HG03159 (cell line): ENCODE measurements at regions not wholly inside any gene's neighbourhood (a gene's known extent, or its start where the extent isn't known, plus 50 kb on each side); places are given as distances from the start of the nearest gene placed in this dataset.
"Not testable (repeated sequence)": the region's sequence is repeated elsewhere in the genome, so short reads cannot be mapped to it uniquely, and the experiment has no call there.

ENCODE experiments used
- ATAC-seq: cut with Tn5 transposase; IDR thresholded peaks from one replicate; pipeline ENCODE4 v1.9.1; 2021; ENCODE audit warnings: mild to moderate bottlenecking, moderate library complexity; ENCODE audit not compliant: unreplicated experiment

DNA sequence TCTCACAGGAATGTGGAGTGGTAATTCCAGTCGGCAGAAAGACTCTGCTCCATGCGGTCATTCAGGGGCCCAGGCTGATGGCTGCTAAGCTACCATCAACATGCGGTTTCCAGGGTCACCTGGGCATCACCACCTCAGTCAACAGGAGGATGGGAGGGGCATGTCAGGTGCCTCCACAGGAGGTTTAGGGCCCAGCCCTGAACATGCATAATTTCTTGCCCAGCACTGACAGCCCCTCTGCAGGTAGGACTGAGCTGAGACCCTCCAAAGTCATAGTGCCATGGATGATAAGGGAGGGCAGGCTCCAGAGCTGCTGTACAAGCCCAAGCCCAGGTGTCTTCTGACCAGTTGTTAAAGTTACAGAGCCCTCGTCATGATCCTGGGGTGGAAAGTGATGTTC, 244.0 kb upstream of the SFSWAP start:
- ATAC-seq, result no peak

DNA sequence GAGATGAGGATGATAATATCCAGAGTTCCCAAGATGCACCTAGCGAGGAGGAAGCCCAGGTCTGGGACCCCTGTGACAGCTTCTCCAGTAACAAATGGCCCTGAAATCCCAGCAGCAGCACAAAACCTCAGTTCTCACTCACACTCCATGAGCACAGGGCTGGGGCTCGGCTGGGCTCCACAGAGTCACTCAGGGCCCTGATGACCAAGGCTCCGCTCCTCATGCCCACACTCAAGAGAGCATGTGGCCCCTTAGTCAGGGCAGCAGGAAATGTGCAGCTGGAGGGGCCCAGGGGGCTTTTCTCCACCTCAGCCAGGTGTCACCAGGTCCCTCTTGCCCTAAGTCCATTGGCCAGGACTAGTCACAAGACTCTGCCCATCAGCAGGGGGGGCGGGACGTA, 242.7 kb upstream of the SFSWAP start:
- no peak for ATAC-seq

DNA sequence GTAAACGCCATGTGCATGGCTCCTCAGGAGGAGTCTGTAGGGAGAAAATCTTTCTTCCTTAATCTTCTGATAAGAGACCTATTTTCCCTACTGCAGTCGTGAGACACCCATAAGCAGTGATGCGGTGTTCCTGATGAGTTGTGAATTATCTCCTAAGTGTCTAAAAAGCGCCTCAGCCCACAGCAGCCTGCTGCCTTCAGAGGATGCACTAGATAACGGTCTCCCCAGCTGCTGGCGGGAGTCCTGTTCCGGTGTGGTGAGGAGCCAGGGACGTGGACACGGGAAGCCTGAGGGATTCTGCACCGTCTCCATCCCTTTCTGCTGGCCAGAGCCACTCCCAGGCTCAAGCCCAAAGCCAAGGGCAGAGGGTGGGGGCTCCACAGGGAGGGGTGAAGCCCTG, 240.9 kb upstream of the SFSWAP start:
- not testable (repeated sequence) for ATAC-seq

DNA sequence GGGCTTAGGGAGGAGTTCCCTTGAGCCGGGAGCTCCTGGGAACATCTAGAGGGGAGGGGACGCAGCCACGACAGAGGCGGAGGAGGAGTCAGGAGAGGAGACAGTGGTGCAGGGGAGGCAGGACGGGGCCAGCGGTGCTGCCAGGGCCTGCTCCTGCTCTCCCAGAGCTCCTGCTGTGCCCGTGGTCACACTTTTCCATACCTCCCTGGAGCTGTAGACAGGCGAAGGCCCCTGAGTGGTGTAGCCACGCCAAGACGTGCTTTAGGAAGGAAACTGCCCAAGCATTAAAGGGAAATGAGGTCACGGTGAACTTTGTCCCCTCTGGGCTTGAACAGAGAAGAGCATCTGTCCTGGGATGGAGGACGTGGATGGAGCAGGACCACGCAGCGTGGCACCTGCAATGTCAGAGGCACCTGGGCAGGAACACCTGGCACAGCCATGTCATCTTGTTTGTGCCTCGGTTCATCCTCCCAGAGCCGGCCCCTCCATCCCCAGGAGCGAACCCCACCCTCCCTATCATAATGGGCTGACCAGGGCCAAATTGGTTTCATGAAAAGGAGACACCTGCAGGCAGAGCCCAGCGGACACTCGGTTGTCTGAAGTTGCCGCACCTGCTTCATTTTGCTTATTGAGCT, 239.5 kb upstream of the SFSWAP start:
- no peak for ATAC-seq

DNA sequence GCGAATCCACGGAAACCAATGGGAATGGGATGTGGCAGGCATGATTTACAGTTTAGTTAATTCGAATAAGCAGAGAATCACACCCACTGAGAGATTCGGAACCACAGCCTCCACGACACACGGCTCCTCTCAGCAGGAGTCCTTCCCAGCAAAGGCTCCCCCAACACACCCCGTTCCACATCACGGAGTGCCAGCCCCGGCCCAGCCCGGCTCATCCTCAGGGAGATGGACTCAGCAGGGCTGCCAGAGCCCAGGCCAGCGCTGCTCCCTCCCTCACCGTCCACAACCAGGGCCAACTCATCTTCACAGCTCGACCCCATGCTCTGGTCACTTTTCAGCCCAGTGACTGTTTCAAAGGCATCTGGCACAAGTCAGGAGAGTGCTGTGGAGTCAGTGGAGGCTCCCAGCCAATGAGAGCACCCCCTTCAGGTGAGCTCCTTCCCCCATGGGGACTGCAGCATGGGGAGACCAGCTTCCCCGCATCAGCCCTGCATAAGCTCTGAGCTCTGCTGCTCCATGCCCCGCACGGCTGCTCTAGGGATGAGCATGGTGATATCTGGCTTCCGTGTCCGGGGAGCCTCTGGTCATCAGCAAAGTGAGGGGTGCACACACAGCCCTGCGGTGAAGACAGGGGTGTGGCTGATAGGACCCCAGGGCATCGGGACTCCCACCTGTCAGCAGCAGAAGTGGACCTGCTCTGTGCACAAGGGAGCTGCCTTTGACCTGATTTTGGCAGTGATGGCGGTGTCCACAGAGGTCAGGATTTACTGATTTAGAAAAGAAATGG, 238.8 kb upstream of the SFSWAP start:
- no peak for ATAC-seq

DNA sequence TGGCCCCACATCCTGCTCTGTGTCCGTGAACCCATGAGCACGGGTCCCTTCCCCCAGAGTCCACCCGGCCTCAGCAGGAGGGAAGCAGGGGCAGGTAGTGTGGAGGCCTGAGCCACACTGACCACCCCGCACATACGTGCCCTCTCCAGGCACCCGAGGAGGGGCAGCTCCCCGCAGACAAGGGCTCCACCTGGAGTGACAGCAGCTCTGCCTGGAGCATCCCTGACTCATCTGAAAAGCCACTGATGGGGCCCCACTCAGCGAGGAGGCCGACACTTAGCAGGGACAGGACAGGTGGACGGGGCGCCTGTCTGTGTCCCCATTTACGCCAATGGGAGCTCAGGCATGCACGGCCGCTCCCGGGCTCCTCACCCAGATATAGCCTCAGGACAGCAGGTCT, 237.6 kb upstream of the SFSWAP start:
- ATAC-seq, result no peak

DNA sequence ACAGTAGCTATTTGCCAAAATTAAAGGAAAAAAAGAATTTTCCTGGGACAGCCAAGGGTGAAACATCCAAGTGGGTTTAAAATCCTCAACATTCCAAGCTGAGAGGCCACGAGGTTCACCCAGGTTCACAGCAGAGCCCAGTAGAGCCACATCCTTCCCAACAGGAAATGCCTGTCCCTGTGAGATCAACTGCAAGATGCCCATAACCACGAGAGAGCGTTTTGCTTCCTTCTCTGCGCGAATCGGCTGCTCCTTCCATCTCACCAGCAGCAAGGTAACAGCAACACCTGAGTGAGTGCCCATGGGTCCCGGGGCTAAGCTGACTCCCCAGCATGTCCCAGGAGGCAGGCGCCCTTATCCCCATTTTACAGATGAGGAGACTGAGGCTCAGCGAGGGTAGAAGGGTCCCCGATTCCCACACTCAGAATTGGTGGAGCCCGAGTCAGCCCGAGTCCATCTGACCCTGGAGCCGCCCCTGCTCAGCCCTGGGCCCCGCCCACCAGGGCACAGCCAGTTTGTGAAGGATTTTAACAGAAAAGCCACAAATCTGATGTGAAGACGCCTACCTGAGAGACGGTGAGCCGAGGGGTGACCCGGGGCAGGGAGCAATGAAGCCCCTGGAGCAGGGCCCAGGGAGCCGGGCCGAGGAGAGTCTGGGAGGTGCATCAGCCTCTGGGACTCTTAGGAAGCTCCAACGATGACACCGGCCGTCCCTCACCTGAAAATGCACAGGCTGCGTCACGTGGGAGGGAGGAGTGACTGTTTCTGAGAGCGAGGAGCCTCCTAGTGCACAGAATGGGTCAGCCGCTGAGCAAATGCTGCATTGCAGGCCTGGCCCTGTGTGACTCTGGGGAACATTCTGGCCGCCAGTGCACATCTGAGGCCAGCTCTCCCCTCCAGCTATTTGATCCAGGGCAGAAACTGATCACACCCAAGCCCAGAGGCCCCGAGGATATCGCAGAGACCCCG, 236.9 kb upstream of the SFSWAP start:
- no peak for ATAC-seq

DNA sequence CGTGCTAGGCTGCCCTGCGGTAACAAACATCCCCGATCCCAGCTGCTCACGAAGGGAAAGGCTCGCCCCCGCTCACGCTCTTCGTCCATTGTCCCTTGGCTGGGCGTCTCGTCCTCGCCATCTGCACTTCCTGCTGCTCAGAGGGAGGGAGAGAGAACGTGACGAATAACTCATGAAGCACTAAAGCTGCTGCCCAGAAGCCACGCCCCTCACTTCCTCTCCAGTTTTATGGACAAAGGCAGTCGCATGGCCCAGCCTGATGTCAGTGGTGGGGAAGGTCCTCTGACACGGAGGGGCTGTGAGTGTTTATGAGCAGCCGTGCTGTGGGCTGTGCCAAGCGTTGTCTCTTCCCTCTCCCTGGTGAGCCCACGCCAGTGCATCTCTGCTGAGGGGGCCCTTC, 235.9 kb upstream of the SFSWAP start:
- ATAC-seq, result not testable (repeated sequence)

DNA sequence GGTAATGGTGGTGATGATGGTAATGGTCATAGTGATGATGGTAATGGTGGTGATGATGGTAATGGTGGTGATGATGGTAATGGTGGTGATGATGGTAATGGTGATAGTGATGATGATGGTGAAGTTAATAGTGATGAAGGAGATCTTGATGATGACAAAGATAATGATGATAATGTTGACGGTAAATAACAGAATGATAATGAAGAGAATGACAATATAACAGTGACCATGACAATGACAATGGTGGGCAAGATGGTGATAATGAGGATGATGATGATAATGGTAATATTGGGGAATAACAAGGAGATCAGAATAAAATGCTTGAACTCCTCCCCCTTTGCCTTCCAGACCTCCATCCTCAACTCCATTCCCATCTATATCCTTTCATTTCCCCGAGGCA, 233.3 kb upstream of the SFSWAP start:
- ATAC-seq, result no peak

DNA sequence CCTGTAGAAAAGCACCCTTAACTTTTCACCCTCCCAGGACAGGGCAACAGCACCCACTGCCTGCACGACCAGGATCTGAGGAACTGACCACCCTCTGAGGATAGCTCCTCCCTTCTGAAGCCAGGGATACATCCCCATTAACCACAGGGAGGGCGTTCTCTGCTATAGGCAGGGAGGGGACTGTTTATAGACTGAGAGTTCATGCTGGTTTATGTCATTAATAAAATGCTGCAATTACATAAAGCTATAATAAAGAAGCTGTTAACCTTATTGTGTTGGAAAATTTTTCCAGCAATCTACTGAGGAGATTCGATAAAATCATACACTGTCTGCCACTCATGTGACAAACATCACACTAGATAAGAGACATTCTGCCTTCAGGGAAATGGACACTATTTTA, 232.4 kb upstream of the SFSWAP start:
- no peak for ATAC-seq

DNA sequence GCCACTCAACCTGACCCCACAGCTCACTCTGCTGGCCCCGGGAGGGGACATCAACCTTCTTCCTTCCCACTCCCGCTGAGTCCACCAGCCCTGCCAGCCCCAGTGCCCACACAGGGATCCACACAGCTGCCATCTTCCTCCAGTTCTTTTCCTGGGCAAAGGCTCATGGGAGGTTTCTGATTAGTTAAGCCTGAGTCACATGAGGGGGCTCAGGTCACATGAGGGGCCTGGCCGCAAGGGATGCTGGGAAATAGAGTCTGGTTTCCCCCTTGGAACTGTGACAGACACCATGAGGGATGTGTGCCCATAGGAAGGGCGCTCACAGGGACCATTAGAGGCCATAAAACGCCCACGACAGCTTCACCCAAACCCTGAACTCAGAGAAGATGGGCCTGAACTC, 228.7 kb upstream of the SFSWAP start:
- ATAC-seq, result no peak

DNA sequence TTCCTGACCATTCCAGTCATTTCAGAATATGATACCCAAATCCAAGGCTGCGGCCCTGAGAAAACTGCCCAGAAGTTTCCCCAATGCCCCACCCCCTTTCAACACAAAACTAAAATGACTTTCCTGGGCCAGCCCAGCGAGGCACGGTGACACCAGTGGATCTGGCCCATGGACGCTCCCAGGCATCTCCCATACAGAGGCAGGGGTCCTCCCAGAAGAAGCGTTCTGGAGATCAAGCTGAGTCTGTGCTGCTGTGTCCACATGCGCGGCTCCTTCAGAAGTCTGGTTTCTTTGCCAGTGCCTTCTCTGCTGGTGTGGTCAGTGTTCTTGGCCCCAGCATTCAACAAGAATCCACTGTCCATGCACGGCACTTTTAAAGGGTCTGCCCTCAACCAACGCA, 228.2 kb upstream of the SFSWAP start:
- no peak for ATAC-seq

DNA sequence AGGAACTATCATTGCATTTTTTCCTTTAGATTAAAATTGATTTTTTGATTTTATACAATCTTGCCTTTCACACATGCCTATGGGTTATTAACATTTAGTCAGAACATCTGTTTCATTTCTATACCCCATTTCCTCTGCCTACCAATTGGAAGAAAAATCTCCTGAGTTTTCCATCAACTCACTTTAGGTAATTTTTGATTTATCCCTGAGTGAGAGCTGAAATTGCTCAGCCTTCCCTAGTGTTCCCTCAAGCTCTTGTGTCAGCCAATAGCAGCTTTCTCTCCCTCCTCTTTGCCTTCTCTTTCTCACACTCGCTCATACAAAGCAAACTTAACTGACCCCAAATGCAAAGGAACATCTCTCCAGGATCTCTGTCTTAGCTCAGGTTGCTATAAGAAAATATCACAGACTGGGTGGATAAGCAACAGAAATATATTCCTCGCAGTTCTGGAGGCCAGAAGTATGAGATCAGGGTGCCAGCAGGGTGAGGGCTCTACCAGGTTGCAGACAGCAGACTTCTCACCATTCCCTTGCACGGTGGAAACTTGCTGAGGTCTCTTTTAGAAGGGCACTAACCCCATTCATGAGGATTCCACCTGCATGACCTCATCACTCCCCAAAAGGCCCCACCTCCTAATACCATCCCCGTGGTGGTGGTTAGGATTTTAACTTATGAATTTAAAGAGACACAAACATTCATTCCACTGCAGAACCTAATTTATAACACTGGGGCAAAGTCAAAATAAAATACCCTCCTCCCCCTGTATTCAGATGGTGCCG, 224.2 kb upstream of the SFSWAP start:
- no peak for ATAC-seq

DNA sequence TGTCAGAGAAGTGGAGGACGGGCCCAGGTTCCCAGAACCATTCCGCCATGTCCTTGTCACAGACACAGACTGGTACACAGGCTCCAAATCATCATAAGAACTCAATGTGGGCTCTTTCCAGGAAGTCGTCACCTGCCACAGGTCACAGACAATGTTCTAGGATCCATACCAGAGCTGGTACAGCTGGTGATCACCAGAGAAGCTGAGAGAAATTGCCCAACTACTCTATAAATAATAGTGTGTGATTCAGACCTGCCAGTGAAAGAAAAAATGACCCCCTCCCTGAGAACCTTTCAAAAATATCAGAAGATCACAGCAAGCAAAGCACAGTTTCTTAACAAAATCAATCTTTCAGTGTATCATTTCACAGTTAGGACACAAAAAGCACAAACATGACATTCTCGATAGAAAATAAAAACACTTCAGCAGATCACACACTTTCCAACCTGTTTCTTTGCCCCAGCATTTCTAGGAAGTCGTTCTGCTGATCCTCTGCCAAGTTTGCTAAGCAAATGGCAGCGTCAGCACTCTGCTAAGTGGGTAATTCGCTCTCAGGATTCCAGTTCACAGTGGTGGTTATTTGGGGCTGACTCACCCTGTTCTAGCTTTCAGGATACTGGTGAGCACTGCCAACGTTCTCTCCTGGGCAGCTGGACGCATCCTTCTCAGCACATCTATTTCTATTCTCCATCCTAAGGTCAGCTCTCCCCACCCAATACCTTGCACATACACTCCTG, 223.3 kb upstream of the SFSWAP start:
- no peak for ATAC-seq

DNA sequence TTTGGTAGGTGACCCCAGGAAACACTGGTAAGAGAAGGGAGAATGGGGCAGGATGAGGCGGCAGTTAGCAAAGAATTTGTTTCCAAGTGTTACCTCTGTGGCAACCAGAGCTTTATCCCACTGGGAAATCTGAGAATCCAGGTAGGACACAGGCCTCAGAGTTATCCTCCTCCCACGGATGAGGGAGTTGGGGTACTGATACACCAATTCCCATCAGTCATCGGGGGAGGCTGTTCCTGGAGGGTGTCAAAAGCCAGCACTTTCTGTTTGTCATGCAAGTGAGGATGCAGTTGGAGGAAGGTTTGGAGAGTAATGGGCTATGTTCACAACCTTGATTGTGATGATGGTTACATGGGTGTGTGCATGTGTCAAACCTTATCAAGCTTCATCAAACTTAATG, 221.2 kb upstream of the SFSWAP start:
- no peak for ATAC-seq

DNA sequence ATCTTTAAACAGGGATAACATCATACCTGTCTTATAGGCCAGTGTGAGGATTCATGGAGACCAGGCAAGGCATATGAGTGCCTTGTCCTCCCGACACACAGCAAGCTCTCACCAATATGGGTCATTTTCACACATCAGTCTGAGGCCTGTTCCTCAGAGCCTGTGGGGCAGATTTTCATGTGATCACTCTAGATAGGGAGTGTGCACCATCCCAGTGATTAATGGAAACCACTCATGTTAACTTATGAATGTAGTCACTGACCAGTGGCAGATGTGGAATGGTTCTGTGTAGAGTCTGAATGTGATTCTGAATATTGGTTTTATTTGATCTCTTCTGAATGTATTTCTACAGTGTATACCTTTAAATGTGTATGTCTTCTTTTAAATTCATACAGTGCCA, 219.7 kb upstream of the SFSWAP start:
- no peak for ATAC-seq

DNA sequence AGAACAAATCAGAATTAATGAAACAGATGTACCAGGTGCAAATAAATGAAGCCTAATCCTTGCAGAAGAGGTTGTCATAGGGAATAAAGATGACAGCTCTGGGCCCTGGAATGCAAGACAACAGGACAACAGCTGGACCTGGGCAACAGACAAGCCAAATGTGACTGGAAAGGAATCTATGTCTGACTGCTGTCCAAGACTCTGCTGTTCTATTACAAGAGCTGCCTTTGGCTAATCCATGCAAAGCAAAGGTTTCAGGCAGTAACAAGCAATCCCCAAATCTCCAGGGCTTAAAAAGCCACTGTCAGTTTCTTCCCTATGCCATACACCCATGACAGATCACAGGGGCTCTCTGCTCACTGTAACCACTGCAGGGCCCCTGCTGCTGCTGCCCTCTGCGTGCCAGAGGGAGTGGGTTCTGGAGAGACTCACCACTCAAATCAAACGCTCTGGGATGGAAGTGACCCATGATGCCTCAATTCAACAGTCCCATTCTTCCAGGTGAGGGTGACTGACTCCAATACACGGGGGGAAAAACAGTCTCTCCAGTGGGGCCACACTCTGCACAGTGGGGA, 218.9 kb upstream of the SFSWAP start:
- no peak for ATAC-seq

DNA sequence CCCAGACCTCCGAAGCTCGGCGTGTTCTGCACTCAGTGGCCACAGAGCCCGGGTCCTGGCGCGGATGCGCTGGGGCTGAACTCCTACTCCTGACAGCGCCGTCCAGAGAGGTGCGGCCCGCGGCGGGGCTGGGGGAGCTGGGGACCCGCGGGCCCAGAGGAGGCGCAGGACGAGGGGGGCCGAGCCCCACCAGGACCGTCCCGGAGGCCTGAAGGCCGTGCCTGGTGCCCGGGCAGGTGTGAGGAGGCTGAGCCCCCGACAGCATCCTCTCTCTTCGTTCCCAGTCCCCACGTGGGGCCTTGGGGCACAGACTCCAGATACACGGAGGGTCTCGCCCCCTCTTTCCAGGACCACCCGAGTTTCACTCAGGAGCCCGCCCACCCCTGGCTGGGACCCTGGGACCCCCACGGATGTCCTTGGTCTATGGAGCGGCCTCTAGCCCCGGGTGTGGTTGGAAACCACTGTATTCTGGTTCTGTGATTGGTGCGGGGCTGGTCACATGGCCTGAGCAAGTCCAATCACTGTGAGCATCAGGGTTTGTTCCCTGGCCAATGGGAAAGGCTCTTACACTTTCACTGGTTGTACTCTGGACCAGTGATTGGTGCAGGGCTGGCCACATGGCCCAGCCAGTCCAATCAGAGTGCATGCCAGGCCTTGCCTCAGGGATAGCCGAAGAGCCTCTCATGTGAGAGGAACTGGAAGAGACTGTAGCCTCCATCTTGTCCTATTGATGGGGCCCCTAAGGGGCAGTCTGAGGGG, 217.6 kb upstream of the SFSWAP start:
- ATAC-seq, result no peak

DNA sequence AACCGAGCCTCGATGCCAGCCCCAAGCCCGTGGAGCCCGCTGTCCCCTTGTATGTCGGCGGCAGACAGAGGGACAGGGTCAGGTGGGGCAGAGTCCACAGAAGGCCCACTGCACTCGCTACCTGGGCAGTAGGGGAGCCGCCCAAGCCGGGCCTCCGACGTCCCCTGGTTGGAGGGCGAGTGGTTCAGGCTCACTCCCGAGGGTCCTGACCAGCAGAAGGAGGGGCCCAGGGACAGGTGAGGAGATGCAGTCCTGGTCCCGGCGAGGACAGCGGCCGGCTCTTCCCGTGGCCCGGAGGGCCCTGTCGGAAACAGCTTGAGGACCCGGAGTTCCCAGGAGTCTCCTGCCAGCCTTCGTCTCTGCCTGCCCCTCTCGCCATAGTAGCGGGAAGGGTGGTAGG, 216.7 kb upstream of the SFSWAP start:
- no peak for ATAC-seq
